Ishikawa (cell line): ENCODE measurements at regions not wholly inside any gene's neighbourhood (a gene's known extent, or its start where the extent isn't known, plus 50 kb on each side); places are given as distances from the start of the nearest gene placed in this dataset.

Experiments used
- CEBPB ChIP-seq: IDR thresholded peaks from 2 replicates; pipeline ENCODE4 v1.6.1; 2012
- CREB1 ChIP-seq: IDR thresholded peaks from 2 replicates; pipeline ENCODE4 v1.6.1; 2012; ENCODE audit warnings: low read depth
- EGR1 ChIP-seq: IDR thresholded peaks from 2 replicates; pipeline ENCODE4 v1.6.1; 2012
- EP300 ChIP-seq: IDR thresholded peaks from 2 replicates; pipeline ENCODE4 v1.6.1; 2012; ENCODE audit warnings: borderline replicate concordance
- FOXM1 ChIP-seq: IDR thresholded peaks from 2 replicates; pipeline ENCODE4 v1.6.1; 2012; ENCODE audit warnings: low read depth, borderline replicate concordance
- NFIC ChIP-seq: IDR thresholded peaks from 2 replicates; pipeline ENCODE4 v1.6.1; 2012
- RAD21 ChIP-seq: IDR thresholded peaks from 2 replicates; pipeline ENCODE4 v1.6.1; 2012; ENCODE audit warnings: low read depth
- TAF1 ChIP-seq: IDR thresholded peaks from 2 replicates; pipeline ENCODE4 v1.6.1; 2012; ENCODE audit warnings: low read depth, mild to moderate bottlenecking
- TCF12 ChIP-seq: IDR thresholded peaks from 2 replicates; pipeline ENCODE4 v1.6.1; 2012; ENCODE audit warnings: low read depth
- TEAD4 ChIP-seq: IDR thresholded peaks from 2 replicates; pipeline ENCODE4 v1.6.1; 2012
- YY1 ChIP-seq: IDR thresholded peaks from 2 replicates; pipeline ENCODE4 v1.6.1; 2012; ENCODE audit warnings: low read depth
- ZBTB7A ChIP-seq: IDR thresholded peaks from 2 replicates; pipeline ENCODE4 v1.6.1; 2012; ENCODE audit warnings: low read depth
- TF ChIP-seq, protein P1 (sequence below): IDR thresholded peaks from 2 replicates; pipeline ENCODE4 v1.6.1; 2012; ENCODE audit warnings: low read depth, mild to moderate bottlenecking
- TF ChIP-seq, protein P2 (sequence below): IDR thresholded peaks from 2 replicates; pipeline ENCODE4 v1.6.1; 2012
- TF ChIP-seq, protein P3 (sequence below): IDR thresholded peaks from 2 replicates; pipeline ENCODE4 v1.6.1; 2012

DNA sequence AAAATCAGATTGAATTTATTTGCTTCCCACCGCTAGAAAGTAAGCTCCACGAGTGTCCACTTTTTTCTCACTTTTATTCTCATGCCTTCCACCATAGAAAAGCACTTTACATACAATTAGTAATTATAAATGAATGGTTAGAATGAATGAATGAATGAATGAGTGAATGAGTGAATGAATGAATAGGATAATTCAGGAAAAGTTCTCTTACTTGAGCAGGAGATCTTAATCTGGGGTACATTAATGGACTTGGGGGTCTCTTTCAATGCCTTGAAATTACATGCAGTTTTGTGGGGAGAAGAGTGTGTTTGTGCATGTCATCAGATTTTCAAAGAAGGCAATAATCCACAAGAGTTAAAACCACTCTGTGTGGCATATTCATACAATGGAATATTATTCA, 229.9 kb upstream of the NR4A3 start:
- TF ChIP-seq EP300 (no peak), TAF1 (no peak), TEAD4 (no peak), YY1 (no peak), EGR1 (no peak), ZBTB7A (no peak), CEBPB (no peak), CREB1 (no peak), FOXM1 (no peak), TCF12 (no peak), NFIC (no peak), RAD21 (no peak)
- TF ChIP-seq, protein P1, sequence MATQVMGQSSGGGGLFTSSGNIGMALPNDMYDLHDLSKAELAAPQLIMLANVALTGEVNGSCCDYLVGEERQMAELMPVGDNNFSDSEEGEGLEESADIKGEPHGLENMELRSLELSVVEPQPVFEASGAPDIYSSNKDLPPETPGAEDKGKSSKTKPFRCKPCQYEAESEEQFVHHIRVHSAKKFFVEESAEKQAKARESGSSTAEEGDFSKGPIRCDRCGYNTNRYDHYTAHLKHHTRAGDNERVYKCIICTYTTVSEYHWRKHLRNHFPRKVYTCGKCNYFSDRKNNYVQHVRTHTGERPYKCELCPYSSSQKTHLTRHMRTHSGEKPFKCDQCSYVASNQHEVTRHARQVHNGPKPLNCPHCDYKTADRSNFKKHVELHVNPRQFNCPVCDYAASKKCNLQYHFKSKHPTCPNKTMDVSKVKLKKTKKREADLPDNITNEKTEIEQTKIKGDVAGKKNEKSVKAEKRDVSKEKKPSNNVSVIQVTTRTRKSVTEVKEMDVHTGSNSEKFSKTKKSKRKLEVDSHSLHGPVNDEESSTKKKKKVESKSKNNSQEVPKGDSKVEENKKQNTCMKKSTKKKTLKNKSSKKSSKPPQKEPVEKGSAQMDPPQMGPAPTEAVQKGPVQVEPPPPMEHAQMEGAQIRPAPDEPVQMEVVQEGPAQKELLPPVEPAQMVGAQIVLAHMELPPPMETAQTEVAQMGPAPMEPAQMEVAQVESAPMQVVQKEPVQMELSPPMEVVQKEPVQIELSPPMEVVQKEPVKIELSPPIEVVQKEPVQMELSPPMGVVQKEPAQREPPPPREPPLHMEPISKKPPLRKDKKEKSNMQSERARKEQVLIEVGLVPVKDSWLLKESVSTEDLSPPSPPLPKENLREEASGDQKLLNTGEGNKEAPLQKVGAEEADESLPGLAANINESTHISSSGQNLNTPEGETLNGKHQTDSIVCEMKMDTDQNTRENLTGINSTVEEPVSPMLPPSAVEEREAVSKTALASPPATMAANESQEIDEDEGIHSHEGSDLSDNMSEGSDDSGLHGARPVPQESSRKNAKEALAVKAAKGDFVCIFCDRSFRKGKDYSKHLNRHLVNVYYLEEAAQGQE: no peak
- TF ChIP-seq, protein P2, sequence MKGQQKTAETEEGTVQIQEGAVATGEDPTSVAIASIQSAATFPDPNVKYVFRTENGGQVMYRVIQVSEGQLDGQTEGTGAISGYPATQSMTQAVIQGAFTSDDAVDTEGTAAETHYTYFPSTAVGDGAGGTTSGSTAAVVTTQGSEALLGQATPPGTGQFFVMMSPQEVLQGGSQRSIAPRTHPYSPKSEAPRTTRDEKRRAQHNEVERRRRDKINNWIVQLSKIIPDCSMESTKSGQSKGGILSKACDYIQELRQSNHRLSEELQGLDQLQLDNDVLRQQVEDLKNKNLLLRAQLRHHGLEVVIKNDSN: no peak
- TF ChIP-seq, protein P3, sequence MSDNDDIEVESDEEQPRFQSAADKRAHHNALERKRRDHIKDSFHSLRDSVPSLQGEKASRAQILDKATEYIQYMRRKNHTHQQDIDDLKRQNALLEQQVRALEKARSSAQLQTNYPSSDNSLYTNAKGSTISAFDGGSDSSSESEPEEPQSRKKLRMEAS: no peak

DNA sequence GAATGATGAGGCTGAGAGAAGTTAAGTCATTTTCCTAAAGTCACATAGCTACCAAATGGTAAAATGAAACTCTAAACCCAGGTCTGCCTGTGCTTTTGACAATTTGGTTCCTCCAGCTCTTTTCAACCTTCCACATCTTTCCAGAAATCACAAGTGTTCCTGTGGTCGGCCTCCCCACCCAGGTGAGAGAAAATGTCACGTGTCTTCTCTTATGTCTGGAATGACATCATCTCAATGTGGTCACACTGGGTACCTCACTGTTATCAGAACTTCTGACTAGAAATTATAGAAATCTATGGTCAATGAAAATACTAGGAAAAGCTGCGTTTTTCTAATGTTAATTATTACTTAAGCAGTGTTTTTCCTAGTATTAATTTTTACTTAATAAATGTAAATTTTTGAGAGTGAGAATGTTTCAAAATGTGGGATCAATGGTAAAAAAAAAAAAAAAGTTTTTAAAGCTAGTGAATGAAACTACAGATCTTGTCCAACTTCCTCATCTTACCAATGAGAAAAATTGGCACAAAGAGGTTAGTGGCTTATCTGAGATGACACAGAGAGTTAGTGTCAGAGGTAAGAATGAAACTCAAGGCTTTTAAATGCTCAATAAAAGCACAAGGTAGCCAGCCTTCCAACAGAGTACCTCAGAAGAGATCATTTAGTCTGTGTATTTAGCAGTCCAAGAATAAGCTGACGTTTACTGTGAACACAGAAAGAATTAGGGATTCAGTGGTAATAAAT, 228.7 kb upstream of the NR4A3 start:
- no peak for TF ChIP-seq ZBTB7A
- TF ChIP-seq, protein P1: no peak
- TF ChIP-seq CREB1: no peak
- no peak for TF ChIP-seq EGR1
- no peak for TF ChIP-seq FOXM1

DNA sequence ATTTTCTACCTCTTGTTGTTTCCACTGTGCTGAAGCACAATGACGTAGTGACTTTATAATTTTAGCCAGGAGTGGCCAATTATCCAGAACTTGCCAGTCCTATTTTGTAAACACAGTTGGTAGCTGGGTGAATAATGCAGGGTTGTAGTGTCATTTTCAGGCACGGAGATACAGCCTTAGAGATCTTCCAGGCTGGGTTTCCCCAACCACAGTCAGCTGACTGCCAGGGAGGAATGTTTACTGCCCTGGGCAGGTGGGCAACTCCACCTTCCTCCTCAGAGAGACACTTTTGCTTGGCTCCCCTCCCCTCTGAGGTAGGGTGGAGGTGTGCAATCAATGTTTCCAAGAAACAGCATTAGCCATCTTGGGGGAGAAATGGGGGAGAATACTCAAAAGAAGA, 228.1 kb upstream of the NR4A3 start:
- TF ChIP-seq, protein P3: no peak
- TF ChIP-seq EP300 (no peak), RAD21 (no peak), TCF12 (no peak), EGR1 (no peak), CREB1 (no peak), CEBPB (no peak), TEAD4 (no peak), TAF1 (no peak)
- TF ChIP-seq, protein P2: no peak

DNA sequence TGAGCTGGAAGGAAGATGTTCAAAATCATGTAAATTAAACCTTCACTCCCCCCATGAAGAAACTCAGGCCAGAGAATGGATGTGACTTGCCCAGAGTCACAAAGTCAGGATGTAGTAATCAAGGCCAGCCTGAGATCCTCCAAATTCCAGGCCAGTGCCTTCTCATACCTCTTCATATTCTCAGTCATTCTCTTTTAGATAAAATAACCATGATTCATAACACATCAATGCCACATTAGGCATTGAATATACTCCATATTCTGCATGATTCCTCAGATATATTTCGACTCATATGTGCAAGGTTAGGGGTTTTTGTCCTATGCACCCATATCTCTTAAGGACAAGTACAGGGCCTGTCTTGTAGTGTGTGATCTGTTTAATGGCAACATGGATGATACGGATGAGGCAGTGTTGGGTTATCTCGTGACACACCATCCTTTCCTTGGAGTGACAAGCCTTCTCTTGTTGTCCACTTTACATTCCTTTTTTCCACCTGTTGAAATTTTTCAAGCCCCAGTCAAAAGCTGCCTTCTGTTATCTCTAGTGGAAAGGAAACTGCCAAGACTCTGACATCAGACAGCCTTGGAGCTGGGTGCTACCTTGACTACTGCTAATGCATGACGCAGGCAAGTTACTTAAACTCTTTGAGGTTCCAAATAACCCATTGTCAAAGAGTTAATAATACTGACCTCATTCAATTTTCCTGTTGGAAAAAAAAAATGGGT, 227.5 kb upstream of the NR4A3 start:
- TF ChIP-seq, protein P1: no peak
- TF ChIP-seq YY1: no peak
- no peak for TF ChIP-seq FOXM1
